Stimulated activated naive CD8-positive, alpha-beta T cell treated with anti-CD3 and anti-CD28 coated beads, Interleukin-15, Interleukin-2, amounts not matched to agents 100 U/mL and 50 U/mL, for 24 hours (primary cell): ENCODE measurements at regions not wholly inside any gene's neighbourhood (a gene's known extent, or its start where the extent isn't known, plus 50 kb on each side); places are given as distances from the start of the nearest gene placed in this dataset.
"Not testable (repeated sequence)": the region's sequence is repeated elsewhere in the genome, so short reads cannot be mapped to it uniquely, and the experiment has no call there.

ENCODE experiments used
- ATAC-seq: fragments of 150-1000 bp; cut with Tn5 transposase; one replicate; pipeline ENCODE4 v1.10.0; 2021
- DNase-seq: peaks from one replicate; pipeline ENCODE4 v3.0.0; 2021

GRCh38 chr6:34646714-34647113, 49.9 kb downstream of the ILRUN start:
- ATAC-seq (no peak), DNase-seq (no peak)

GRCh38 chr6:34645627-34646026, 50.9 kb downstream of the ILRUN start:
- ATAC-seq, result no peak
- no peak for DNase-seq

- no peak for DNase-seq
- peak; percentile 14 for ATAC-seq
Observed at GRCh38 chr6:34644716-34645115, 51.9 kb downstream of the ILRUN start.

GRCh38 chr6:34642427-34642826, 54.1 kb downstream of the ILRUN start:
- ATAC-seq, result no peak

GRCh38 chr6:34640074-34640849, 56.3 kb downstream of the ILRUN start:
- ATAC-seq, DNase-seq: not testable (repeated sequence)

More at GRCh38 chr6:34642427-34642826, 54.1 kb downstream of the ILRUN start:
- DNase-seq, result no peak

- ATAC-seq, result peak; percentile 63
Observed at GRCh38 chr6:34638834-34639736, 57.5 kb downstream of the ILRUN start.

GRCh38 chr6:34633785-34634184, 62.8 kb downstream of the ILRUN start:
- ATAC-seq, result no peak
- no peak for DNase-seq

More at GRCh38 chr6:34638834-34639736, 57.5 kb downstream of the ILRUN start:
- DNase-seq, result no peak

- ATAC-seq (no peak), DNase-seq (no peak)
Observed at GRCh38 chr6:34633256-34633655, 63.3 kb downstream of the ILRUN start.

GRCh38 chr6:34630040-34630439, 66.5 kb downstream of the ILRUN start:
- no peak for DNase-seq
- no peak for ATAC-seq

- DNase-seq (no peak), ATAC-seq (no peak)
Observed at GRCh38 chr6:34627296-34627695, 69.3 kb downstream of the ILRUN start.

GRCh38 chr6:34618430-34619182, 62.5 kb upstream of the SPDEF start:
- no peak for ATAC-seq

GRCh38 chr6:34617231-34617630, 61.1 kb upstream of the SPDEF start:
- DNase-seq, result no peak

More at GRCh38 chr6:34618430-34619182, 62.5 kb upstream of the SPDEF start:
- DNase-seq, result no peak

GRCh38 chr6:34616227-34616585, 60.1 kb upstream of the SPDEF start:
- no peak for ATAC-seq
- DNase-seq, result no peak

More at GRCh38 chr6:34617231-34617630, 61.1 kb upstream of the SPDEF start:
- no peak for ATAC-seq

GRCh38 chr6:34615574-34616226, 59.6 kb upstream of the SPDEF start:
- DNase-seq (no peak), ATAC-seq (no peak)

- DNase-seq (no peak), ATAC-seq (no peak)
Observed at GRCh38 chr6:34610819-34611477, 54.8 kb upstream of the SPDEF start.

- no peak for ATAC-seq
- no peak for DNase-seq
Observed at GRCh38 chr6:34608321-34609091, 52.4 kb upstream of the SPDEF start.

GRCh38 chr6:34606477-34607265, 50.5 kb upstream of the SPDEF start:
- ATAC-seq, result no peak

More at GRCh38 chr6:34606477-34607265, 50.5 kb upstream of the SPDEF start:
- no peak for DNase-seq
